H9 (cell line): ENCODE measurements at regions not wholly inside any gene's neighbourhood (a gene's known extent, or its start where the extent isn't known, plus 50 kb on each side); places are given as distances from the start of the nearest gene placed in this dataset.

ENCODE experiments used
- DNase-seq: peaks from one replicate; pipeline ENCODE4 v3.0.0-alpha.2; 2017
- H2AFZ ChIP-seq: one replicate; pipeline ENCODE4 v1.6.1; 2013; ENCODE audit warnings: mild to moderate bottlenecking, low read length, control low read depth, moderate library complexity
- H2AK5ac ChIP-seq: 2 replicates; pipeline ENCODE4 v1.6.1; 2013; ENCODE audit warnings: low read length, control low read depth, mixed read lengths; ENCODE audit not compliant: insufficient read length
- H2BK120ac ChIP-seq: one replicate; pipeline ENCODE4 v1.6.1; 2013; ENCODE audit warnings: low read depth, mild to moderate bottlenecking, low read length, control low read depth, inconsistent platforms; ENCODE audit not compliant: poor library complexity, severe bottlenecking
- H2BK12ac ChIP-seq: 2 replicates; pipeline ENCODE4 v1.6.1; 2013; ENCODE audit warnings: low read length, control low read depth, mixed read lengths, low read depth; ENCODE audit not compliant: insufficient read length
- H2BK15ac ChIP-seq: 2 replicates; pipeline ENCODE4 v1.6.1; 2013; ENCODE audit warnings: low read depth, low read length, control low read depth
- H2BK20ac ChIP-seq: one replicate; pipeline ENCODE4 v1.6.1; 2013; ENCODE audit warnings: low read depth, mild to moderate bottlenecking, low read length, control low read depth, inconsistent platforms; ENCODE audit not compliant: poor library complexity, severe bottlenecking
- H2BK5ac ChIP-seq: 2 replicates; pipeline ENCODE4 v1.6.1; 2013; ENCODE audit warnings: low read length, control low read depth, mixed read lengths; ENCODE audit not compliant: insufficient read length
- H3K14ac ChIP-seq: 2 replicates; pipeline ENCODE4 v1.6.1; 2013; ENCODE audit warnings: low read length, control low read depth; ENCODE audit not compliant: insufficient read depth
- H3K18ac ChIP-seq: 2 replicates; pipeline ENCODE4 v1.6.1; 2013; ENCODE audit warnings: low read depth, mild to moderate bottlenecking, mixed read lengths, low read length, control low read depth; ENCODE audit not compliant: insufficient read length
- H3K23ac ChIP-seq: 2 replicates; pipeline ENCODE4 v1.6.1; 2013; ENCODE audit warnings: low read length, control low read depth, mixed read lengths, low read depth; ENCODE audit not compliant: insufficient read length
- H3K23me2 ChIP-seq: 2 replicates; pipeline ENCODE4 v1.6.1; 2013; ENCODE audit warnings: low read depth, mild to moderate bottlenecking, mixed read lengths, low read length, control low read depth; ENCODE audit not compliant: insufficient read length, poor library complexity, severe bottlenecking
- H3K27ac ChIP-seq: 2 replicates; pipeline ENCODE4 v1.5.1; 2013; ENCODE audit warnings: low read length, control low read depth, mixed read lengths, low read depth; ENCODE audit not compliant: insufficient read length
- H3K27me3 ChIP-seq: 2 replicates; pipeline ENCODE4 v1.6.1; 2013; ENCODE audit warnings: low read length, control low read depth, inconsistent platforms; ENCODE audit not compliant: insufficient read depth
- H3K4ac ChIP-seq: 2 replicates; pipeline ENCODE4 v1.6.1; 2013; ENCODE audit warnings: low read depth, mild to moderate bottlenecking, control low read depth, inconsistent platforms, low read length, moderate library complexity
- H3K4me1 ChIP-seq: 2 replicates; pipeline ENCODE4 v1.6.1; 2013; ENCODE audit warnings: low read length, control low read depth, inconsistent platforms; ENCODE audit not compliant: insufficient read depth
- H3K4me2 ChIP-seq: 2 replicates; pipeline ENCODE4 v1.6.1; 2013; ENCODE audit warnings: low read length, control low read depth, mixed read lengths; ENCODE audit not compliant: insufficient read length, insufficient read depth
- H3K56ac ChIP-seq: 2 replicates; pipeline ENCODE4 v1.6.1; 2013; ENCODE audit warnings: low read depth, mild to moderate bottlenecking, mixed read lengths, low read length, control low read depth; ENCODE audit not compliant: insufficient read length
- H3K79me1 ChIP-seq: 2 replicates; pipeline ENCODE4 v1.6.1; 2013; ENCODE audit warnings: low read depth, mild to moderate bottlenecking, moderate library complexity, low read length, control low read depth, inconsistent platforms; ENCODE audit not compliant: insufficient read depth, poor library complexity, severe bottlenecking
- H3K79me2 ChIP-seq: 2 replicates; pipeline ENCODE4 v1.6.1; 2013; ENCODE audit warnings: low read length, control low read depth, inconsistent platforms; ENCODE audit not compliant: insufficient read depth
- H3K9ac ChIP-seq: 2 replicates; pipeline ENCODE4 v1.6.1; 2013; ENCODE audit warnings: low read length, control low read depth, mixed read lengths; ENCODE audit not compliant: insufficient read length; ENCODE audit errors: extremely low read depth
- H3K9me3 ChIP-seq: one replicate; pipeline ENCODE4 v1.6.1; 2013; ENCODE audit warnings: low read depth, low read length, inconsistent platforms; ENCODE audit not compliant: control insufficient read depth
- H3T11ph ChIP-seq: one replicate; pipeline ENCODE4 v1.6.1; 2013; ENCODE audit warnings: mild to moderate bottlenecking, low read length, control low read depth, inconsistent platforms
- H4K20me1 ChIP-seq: one replicate; pipeline ENCODE4 v1.6.1; 2013; ENCODE audit not compliant: control insufficient read depth, insufficient read length, insufficient read depth
- H4K5ac ChIP-seq: 2 replicates; pipeline ENCODE4 v1.6.1; 2013; ENCODE audit warnings: low read depth, mild to moderate bottlenecking, mixed read lengths, low read length, control low read depth; ENCODE audit not compliant: insufficient read length
- H4K8ac ChIP-seq: replicated peaks from 2 replicates; pipeline ENCODE4 v1.6.1; 2013; ENCODE audit warnings: low read length, control low read depth, mixed read lengths, low read depth; ENCODE audit not compliant: insufficient read length
- H4K91ac ChIP-seq: 2 replicates; pipeline ENCODE4 v1.6.1; 2013; ENCODE audit warnings: low read depth, mild to moderate bottlenecking, moderate library complexity, mixed read lengths, low read length, control low read depth; ENCODE audit not compliant: insufficient read length
- H3K27ac Mint-ChIP-seq, 3 experiments: 2 replicates in 2 of 3; 3 replicates in 1 of 3; pipeline ENCODE4 v1.8.0; 2020 to 2021; ENCODE audit warnings: mixed read lengths in 3 of 3, mild to moderate bottlenecking in 1 of 3, moderate library complexity in 1 of 3
- H3K27me3 Mint-ChIP-seq: 2 replicates; pipeline ENCODE4 v1.8.0; 2021; ENCODE audit warnings: low read depth, mild to moderate bottlenecking, moderate library complexity, mixed read lengths
- H3K36me3 Mint-ChIP-seq, 3 experiments: 2 replicates in 2 of 3; 3 replicates in 1 of 3; pipeline ENCODE4 v1.8.0; 2020 to 2021; ENCODE audit warnings: low read depth in 3 of 3, mixed read lengths in 3 of 3; ENCODE audit not compliant: insufficient read depth in 1 of 3
- H3K4me1 Mint-ChIP-seq, 2 experiments: 2 replicates each; pipeline ENCODE4 v1.8.0; 2020; ENCODE audit warnings: mixed read lengths in 2 of 2
- H3K4me3 Mint-ChIP-seq, 2 experiments: 2 replicates in 1 of 2; 3 replicates in 1 of 2; pipeline ENCODE4 v1.8.0; 2020 to 2021; ENCODE audit warnings: mild to moderate bottlenecking in 2 of 2, mixed read lengths in 2 of 2, moderate library complexity in 1 of 2
- H3K9me3 Mint-ChIP-seq, 2 experiments: 2 replicates in 1 of 2; 3 replicates in 1 of 2; pipeline ENCODE4 v1.8.0; 2020; ENCODE audit warnings: mild to moderate bottlenecking in 2 of 2, mixed read lengths in 2 of 2, moderate library complexity in 1 of 2
- CTCF ChIP-seq: fragments of 200-600 bp; sonication (generic); conservative IDR thresholded peaks from 3 replicates; pipeline ENCODE4 v1.8.0; 2021; ENCODE audit warnings: antibody characterized with exemption, mild to moderate bottlenecking

DNA sequence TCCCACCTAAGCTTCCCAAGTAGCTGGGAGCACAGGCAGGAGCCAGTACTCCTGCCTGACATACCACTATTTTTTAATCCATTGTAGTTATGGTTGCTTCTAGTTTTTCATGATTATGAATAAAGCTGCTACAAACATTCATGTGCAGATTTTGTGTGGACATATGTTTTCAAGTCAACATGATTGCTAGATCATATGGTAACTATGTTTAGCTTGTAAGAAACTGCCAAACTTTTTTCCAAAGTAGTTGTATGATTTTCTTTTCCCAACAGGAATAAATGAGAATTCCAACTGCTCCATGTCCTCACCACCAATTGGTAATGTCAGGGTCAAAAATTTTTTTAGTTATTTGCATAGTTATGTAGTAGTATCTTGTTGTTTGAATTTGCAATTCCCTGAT, 136.8 kb upstream of the THRB start:
- H3K9me3 Mint-ChIP-seq: peaks cover 12 to 14% of the 10 kb centered on the region in 2 experiments; a peak in 4 of 5 replicates
- no peak overlapping the region for H2BK5ac ChIP-seq
- H2BK20ac ChIP-seq: no peak overlapping the region
- no peaks in the 10 kb centered on the region for H3K27me3 ChIP-seq
- no peak overlapping the region for H3K27ac ChIP-seq
- no peaks in the 10 kb centered on the region for H3K79me2 ChIP-seq
- H3K27ac Mint-ChIP-seq: no peak overlapping the region
- no peak overlapping the region for H2AK5ac ChIP-seq
- H2BK120ac ChIP-seq: no peak overlapping the region
- no peaks in the 10 kb centered on the region for H3K9me3 ChIP-seq
- H3K79me1 ChIP-seq: no peaks in the 10 kb centered on the region
- no peak overlapping the region for H3K56ac ChIP-seq
- H3K27me3 Mint-ChIP-seq: no peaks in the 10 kb centered on the region
- no peak overlapping the region for H3K23ac ChIP-seq
- no peak overlapping the region for H3K4ac ChIP-seq
- no peak overlapping the region for H3K4me3 Mint-ChIP-seq
- H2BK15ac ChIP-seq: no peak overlapping the region
- no peaks in the 10 kb centered on the region for H3K23me2 ChIP-seq
- no peak overlapping the region for H4K91ac ChIP-seq
- no peak for DNase-seq
- H3K4me2 ChIP-seq: no peak overlapping the region
- no peak overlapping the region for H3K18ac ChIP-seq
- H4K8ac ChIP-seq: no peak overlapping the region
- no peak overlapping the region for H3K14ac ChIP-seq
- H3K36me3 Mint-ChIP-seq: peaks cover 0 to 9% (median 3%) of the 10 kb centered on the region in 3 experiments; a peak in 5 of 7 replicates
- H3K4me1 Mint-ChIP-seq: no peaks in the 10 kb centered on the region
- no peaks in the 10 kb centered on the region for H3K4me1 ChIP-seq
- H4K5ac ChIP-seq: no peak overlapping the region
- no peak for TF ChIP-seq CTCF
- H2AFZ ChIP-seq: no peak overlapping the region
- H4K20me1 ChIP-seq: no peaks in the 10 kb centered on the region
- H3T11ph ChIP-seq: no peak overlapping the region
- H2BK12ac ChIP-seq: no peak overlapping the region
- H3K9ac ChIP-seq: no peak overlapping the region
